H1 (cell line): ENCODE measurements at regions not wholly inside any gene's neighbourhood (a gene's known extent, or its start where the extent isn't known, plus 50 kb on each side); places are given as distances from the start of the nearest gene placed in this dataset.
A peak's percentile ranks its signal among the peaks of the same experiment; 100 is the strongest.

Source experiments
- CTCF ChIA-PET: fragments of 300-600 bp; sonication (Branson Sonifier 250); formaldehyde crosslinking; loops from one replicate; lab custom pipeline; 2021; ENCODE audit not compliant: partially characterized antibody; lab: Charles Lee
- POLR2A ChIA-PET: fragments of 300-600 bp; sonication (Branson Sonifier 250); formaldehyde crosslinking; loops from one replicate; lab custom pipeline; 2021; ENCODE audit warnings: inconsistent platforms; ENCODE audit not compliant: partially characterized antibody; lab: Charles Lee
- DNase-seq, 2 experiments: peaks; one replicate each; pipeline versions ENCODE4 v3.0.0 to v3.0.0-alpha.2; 2010 to 2022; ENCODE audit warnings: low spot score in 2 of 2, low read depth in 1 of 2, mixed read lengths in 1 of 2
- FAIRE-seq: peaks from 2 replicates; lab custom pipeline; 2011; peaks lifted over from hg19 to GRCh38; lab: Jason Lieb, UNC
- H2AFZ ChIP-seq: 2 replicates; pipeline ENCODE4 v1.8.1; 2012; ENCODE audit warnings: low read length, inconsistent platforms
- H2AK5ac ChIP-seq: 2 replicates; pipeline ENCODE4 v1.6.1; 2013; ENCODE audit warnings: low read depth, low read length
- H2BK120ac ChIP-seq: replicated peaks from 2 replicates; pipeline ENCODE3; 2013; ENCODE audit warnings: low read depth, low read length, inconsistent platforms
- H2BK12ac ChIP-seq: 2 replicates; pipeline ENCODE4 v1.6.1; 2013; ENCODE audit warnings: low read depth, low read length
- H2BK15ac ChIP-seq: 2 replicates; pipeline ENCODE4 v1.6.1; 2013; ENCODE audit warnings: low read length
- H2BK20ac ChIP-seq: 2 replicates; pipeline ENCODE4 v1.6.1; 2013; ENCODE audit warnings: low read length
- H2BK5ac ChIP-seq: 2 replicates; pipeline ENCODE4 v1.6.1; 2013; ENCODE audit warnings: low read depth, low read length
- H3K14ac ChIP-seq: 2 replicates; pipeline ENCODE4 v1.6.1; 2013; ENCODE audit warnings: inconsistent platforms; ENCODE audit not compliant: insufficient read length
- H3K18ac ChIP-seq: 2 replicates; pipeline ENCODE4 v1.6.1; 2013; ENCODE audit warnings: low read length; ENCODE audit errors: extremely low read depth
- H3K23ac ChIP-seq: 2 replicates; pipeline ENCODE4 v1.6.1; 2013; ENCODE audit warnings: inconsistent platforms; ENCODE audit not compliant: insufficient read length
- H3K23me2 ChIP-seq: 2 replicates; pipeline ENCODE4 v1.6.1; 2013; ENCODE audit warnings: low read depth, low read length
- H3K27ac ChIP-seq: 2 replicates; pipeline ENCODE4 v1.6.1; 2011; ENCODE audit warnings: low read depth, low read length, inconsistent platforms
- H3K27me3 ChIP-seq, 4 experiments: replicated peaks in 1 of 4; 1 replicate in 1 of 4; 2 replicates in 3 of 4; pipeline versions ENCODE4 v1.6.1 to v1.8.1; 2011 to 2013; ENCODE audit warnings: low read length in 3 of 4, mild to moderate bottlenecking in 3 of 4, inconsistent platforms in 2 of 4, mixed read lengths in 2 of 4, moderate library complexity in 1 of 4; ENCODE audit not compliant: control insufficient read depth in 3 of 4, insufficient read depth in 3 of 4; ENCODE audit errors: extremely low read depth in 1 of 4
- H3K36me3 ChIP-seq, 4 experiments: 2 replicates each; pipeline versions ENCODE4 v1.6.1 to v1.8.1; 2011 to 2013; ENCODE audit warnings: mild to moderate bottlenecking in 4 of 4, low read length in 3 of 4, moderate library complexity in 2 of 4, control low read depth in 1 of 4, inconsistent platforms in 1 of 4; ENCODE audit not compliant: insufficient read depth in 4 of 4, control insufficient read depth in 2 of 4
- H3K4ac ChIP-seq: replicated peaks from 2 replicates; pipeline ENCODE3; 2013; ENCODE audit warnings: low read length, low read depth, mixed read lengths, inconsistent platforms; ENCODE audit not compliant: insufficient read length
- H3K4me1 ChIP-seq, 4 experiments: replicated peaks in 1 of 4; 1 replicate in 1 of 4; 2 replicates in 3 of 4; pipeline versions ENCODE4 v1.6.1 to v1.8.1; 2011 to 2013; ENCODE audit warnings: low read length in 3 of 4, inconsistent platforms in 2 of 4, mixed read lengths in 1 of 4; ENCODE audit not compliant: insufficient read depth in 4 of 4, control insufficient read depth in 3 of 4
- H3K4me2 ChIP-seq, 2 experiments: 2 replicates each; pipeline versions ENCODE4 v1.6.1 to v1.8.1; 2011 to 2013; ENCODE audit warnings: low read depth in 2 of 2, low read length in 2 of 2, control low read depth in 1 of 2, inconsistent platforms in 1 of 2, mild to moderate bottlenecking in 1 of 2; ENCODE audit not compliant: insufficient read depth in 1 of 2
- H3K4me3 ChIP-seq, 4 experiments: fragments of 200-600, 300-600 bp in 1 of 4; sonication (generic), shearing (Covaris generic), sonication (Bioruptor Twin) in 1 of 4; 2 replicates each; pipeline versions ENCODE4 v1.5.1 to v1.8.1; 2011 to 2016; ENCODE audit warnings: low read length in 4 of 4, low read depth in 3 of 4, control low read depth in 2 of 4, inconsistent platforms in 2 of 4, mild to moderate bottlenecking in 2 of 4, mixed read lengths in 1 of 4, moderate library complexity in 1 of 4; ENCODE audit not compliant: insufficient read depth in 2 of 4; ENCODE audit errors: extremely low read depth in 1 of 4
- H3K56ac ChIP-seq: replicated peaks from 2 replicates; pipeline ENCODE3; 2013; ENCODE audit warnings: low read depth, mild to moderate bottlenecking, mixed read lengths, low read length, inconsistent platforms; ENCODE audit not compliant: insufficient read length
- H3K79me1 ChIP-seq: 2 replicates; pipeline ENCODE4 v1.6.1; 2013; ENCODE audit warnings: low read depth, low read length, control low read depth
- H3K79me2 ChIP-seq, 2 experiments: 2 replicates each; pipeline versions ENCODE4 v1.6.1 to v1.8.1; 2012 to 2013; ENCODE audit warnings: low read length in 2 of 2, mild to moderate bottlenecking in 2 of 2, inconsistent platforms in 1 of 2; ENCODE audit not compliant: insufficient read depth in 2 of 2, control insufficient read depth in 1 of 2
- H3K9ac ChIP-seq, 4 experiments: replicated peaks in 1 of 4; 1 replicate in 1 of 4; 2 replicates in 3 of 4; pipeline versions ENCODE4 v1.6.1 to v1.8.1; 2011 to 2013; ENCODE audit warnings: low read depth in 3 of 4, low read length in 3 of 4, control low read depth in 2 of 4, mild to moderate bottlenecking in 2 of 4, moderate library complexity in 2 of 4, inconsistent platforms in 1 of 4; ENCODE audit errors: extremely low read depth in 1 of 4
- H3K9me3 ChIP-seq, 2 experiments: 2 replicates each; pipeline versions ENCODE4 v1.6.1 to v1.8.1; 2012 to 2013; ENCODE audit warnings: mild to moderate bottlenecking in 2 of 2, moderate library complexity in 2 of 2, control low read depth in 1 of 2, inconsistent platforms in 1 of 2, low read depth in 1 of 2, low read length in 1 of 2, mixed read lengths in 1 of 2; ENCODE audit not compliant: insufficient read depth in 2 of 2
- H4K20me1 ChIP-seq, 2 experiments: replicated peaks in 1 of 2; 2 replicates each; pipeline versions ENCODE3 to v1.8.1; 2011 to 2013; ENCODE audit warnings: inconsistent platforms in 2 of 2, low read length in 2 of 2, mild to moderate bottlenecking in 1 of 2; ENCODE audit not compliant: insufficient read depth in 2 of 2, control insufficient read depth in 1 of 2
- H4K5ac ChIP-seq: 2 replicates; pipeline ENCODE4 v1.6.1; 2013; ENCODE audit warnings: low read length, low read depth, mixed read lengths, inconsistent platforms; ENCODE audit not compliant: insufficient read length
- H4K8ac ChIP-seq: 2 replicates; pipeline ENCODE4 v1.8.0; 2013; ENCODE audit warnings: mild to moderate bottlenecking, moderate library complexity, low read length, inconsistent platforms; ENCODE audit not compliant: insufficient read depth; ENCODE audit errors: extremely low read depth
- H4K91ac ChIP-seq: replicated peaks from 2 replicates; pipeline ENCODE3; 2013; ENCODE audit warnings: low read length, mixed read lengths, inconsistent platforms; ENCODE audit not compliant: insufficient read length
- BACH1 ChIP-seq: IDR thresholded peaks from 2 replicates; pipeline ENCODE4 v1.6.1; 2012; ENCODE audit warnings: low read length, improper control_type of control experiment
- BCL11A ChIP-seq, 2 experiments: IDR thresholded peaks; one replicate each; pipeline ENCODE4 v1.6.1; 2011; ENCODE audit warnings: low read depth in 2 of 2, low read length in 2 of 2, mild to moderate bottlenecking in 2 of 2
- CBX5 ChIP-seq: fragments of 300-800, 300-1000 bp; sonication (generic); IDR thresholded peaks from 2 replicates; pipeline ENCODE4 v1.7.1; 2016; ENCODE audit warnings: antibody characterized with exemption, low read length, low read depth
- CBX8 ChIP-seq: fragments of 300-800, 300-1000 bp; sonication (generic); IDR thresholded peaks from 2 replicates; pipeline ENCODE4 v1.7.1; 2016; ENCODE audit warnings: low read depth, low read length, borderline replicate concordance
- CHD1 ChIP-seq: IDR thresholded peaks from 2 replicates; pipeline ENCODE4 v1.6.1; 2012; ENCODE audit warnings: low read depth, low read length, improper control_type of control experiment
- E2F6 ChIP-seq: IDR thresholded peaks from 2 replicates; pipeline ENCODE4 v1.6.1; 2012; ENCODE audit warnings: inconsistent platforms
- HDAC2 ChIP-seq, 2 experiments: fragments of 300-600 bp in 1 of 2; sonication (generic) in 1 of 2; IDR thresholded peaks; 2 replicates each; pipeline ENCODE4 v1.6.1; 2011 to 2012; ENCODE audit warnings: low read depth in 2 of 2, low read length in 2 of 2, mild to moderate bottlenecking in 2 of 2, moderate library complexity in 2 of 2, borderline replicate concordance in 1 of 2, inconsistent platforms in 1 of 2
- MAFK ChIP-seq: IDR thresholded peaks from 2 replicates; pipeline ENCODE4 v1.6.1; 2012; ENCODE audit warnings: low read depth, mild to moderate bottlenecking, improper control_type of control experiment, low read length
- MAX ChIP-seq: IDR thresholded peaks from 2 replicates; pipeline ENCODE4 v1.6.1; 2012; ENCODE audit warnings: inconsistent platforms
- POLR2A ChIP-seq, 2 experiments: IDR thresholded peaks; 1 replicate in 1 of 2; 2 replicates in 1 of 2; pipeline ENCODE4 v1.6.1; 2011; ENCODE audit warnings: low read depth in 2 of 2, low read length in 2 of 2, mild to moderate bottlenecking in 2 of 2; ENCODE audit errors: control extremely low read depth in 1 of 2
- RXRA ChIP-seq: IDR thresholded peaks from 2 replicates; pipeline ENCODE4 v1.6.1; 2011; ENCODE audit warnings: low read depth, mild to moderate bottlenecking, low read length, moderate library complexity; ENCODE audit not compliant: insufficient read depth
- SP1 ChIP-seq: IDR thresholded peaks from 2 replicates; pipeline ENCODE4 v1.6.1; 2011; ENCODE audit warnings: low read depth, low read length
- SRF ChIP-seq: IDR thresholded peaks from 2 replicates; pipeline ENCODE4 v1.6.1; 2011; ENCODE audit warnings: mild to moderate bottlenecking, low read depth, low read length, moderate library complexity
- TBP ChIP-seq: IDR thresholded peaks from 2 replicates; pipeline ENCODE4 v1.6.1; 2011; ENCODE audit warnings: low read depth, low read length, improper control_type of control experiment
- ZNF274 ChIP-seq: IDR thresholded peaks from 2 replicates; pipeline ENCODE4 v1.7.0; 2012; ENCODE audit warnings: low read length, borderline replicate concordance; ENCODE audit errors: extremely low read depth
- WGBS, 2 experiments: shearing (Covaris generic) in 1 of 2; methylation state at CpG; one replicate each; pipeline versions ENCODE4 v1.1.6 to v1.1.7; 2013 to 2015; ENCODE audit warnings: low lambda C conversion rate in 2 of 2, mixed read lengths in 2 of 2, inconsistent platforms in 1 of 2, low coverage in 1 of 2, missing lambda C conversion rate in 1 of 2; ENCODE audit not compliant: insufficient replicate concordance in 2 of 2, insufficient coverage in 1 of 2, insufficient read length in 1 of 2; ENCODE audit errors: extremely low coverage in 1 of 2, missing lambda C conversion rate in 1 of 2; 5-methylcytosine and 5-hydroxymethylcytosine counted together

GRCh38 chr20:50431066-50431450, 79.1 kb upstream of the PTPN1 start:
- H3K9me3 ChIP-seq, result no peaks in the 10 kb centered on the region
- no peaks in the 10 kb centered on the region for H3K36me3 ChIP-seq
- no peak overlapping the region for H3K23ac ChIP-seq
- WGBS, 2 experiments, result 75% methylated on average over 9 of the region's 9 CpGs; no CpG with 5 or more reads in 1 of the 2 experiments
- H3K79me1 ChIP-seq, result no peaks in the 10 kb centered on the region
- H2BK15ac ChIP-seq, result no peak overlapping the region; the same call in 1 of the 2 replicates
- no peak overlapping the region for H2AK5ac ChIP-seq
- H3K4me1 ChIP-seq, result peaks cover 0 to 17% (median 1%) of the 10 kb centered on the region in 4 experiments; a peak in 6 of 7 replicates
- H2BK12ac ChIP-seq, result 0 out of 2 replicates have a peak overlapping the region, but pooled peaks have one; percentile 43
- FAIRE-seq (no peak), DNase-seq (no peak)
- no peak overlapping the region for H3K4me3 ChIP-seq
- no peak overlapping the region for H3K4ac ChIP-seq
- H4K91ac ChIP-seq, result no peak overlapping the region
- no peak overlapping the region for H3K9ac ChIP-seq
- H3K18ac ChIP-seq, result no peak overlapping the region
- no peak overlapping the region for H2BK120ac ChIP-seq
- no peak overlapping the region for H3K56ac ChIP-seq
- CTCF ChIA-PET, result no interaction called here
- POLR2A ChIA-PET, result no interaction called here
- no peak overlapping the region for H4K8ac ChIP-seq
- no peak overlapping the region; the same call in 1 of the 2 replicates for H3K27ac ChIP-seq
- H2BK5ac ChIP-seq, result no peak overlapping the region
- no peak overlapping the region for H3K14ac ChIP-seq
- H3K4me2 ChIP-seq, result no peak overlapping the region
- no peaks in the 10 kb centered on the region for H3K27me3 ChIP-seq
- H4K5ac ChIP-seq, result no peak overlapping the region
- no peaks in the 10 kb centered on the region for H3K79me2 ChIP-seq
- no peaks in the 10 kb centered on the region for H4K20me1 ChIP-seq
- no peaks in the 10 kb centered on the region for H3K23me2 ChIP-seq
- H2AFZ ChIP-seq, result 0 out of 2 replicates have a peak overlapping the region, but pooled peaks have one; percentile 32
- no peak overlapping the region for H2BK20ac ChIP-seq
- no peak for TF ChIP-seq E2F6
- no peak for TF ChIP-seq CBX5
- TF ChIP-seq MAFK, result no peak
- TF ChIP-seq SP1, result no peak
- no peak for TF ChIP-seq MAX
- TF ChIP-seq TBP, result no peak
- no peak for TF ChIP-seq CHD1
- TF ChIP-seq RXRA, result no peak
- TF ChIP-seq POLR2A (IDR thresholded peaks at IDR 0.05; ENCODE audit: control extremely low read depth in 1 of 2, low read depth in 2 of 2, low read length in 2 of 2), result no peak
- TF ChIP-seq BCL11A (IDR thresholded peaks at IDR 0.05; ENCODE audit: low read depth in 2 of 2, low read length in 2 of 2), result no peak
- no peak for TF ChIP-seq SRF
- no peak for TF ChIP-seq CBX8
- TF ChIP-seq HDAC2 (IDR thresholded peaks at IDR 0.05; ENCODE audit: borderline replicate concordance in 1 of 2, low read depth in 2 of 2, low read length in 2 of 2), result no peak
- TF ChIP-seq BACH1, result no peak
- TF ChIP-seq ZNF274, result no peak
